Activated B cell treated with CpG ODN at 0.5 μM for 24 hours (primary cell): ENCODE measurements at regions not wholly inside any gene's neighbourhood (a gene's known extent, or its start where the extent isn't known, plus 50 kb on each side); places are given as distances from the start of the nearest gene placed in this dataset.

Experiments used
- ATAC-seq: fragments of 200-7000 bp; cut with Tn5 transposase; one replicate; pipeline ENCODE4 v1.10.0; 2021; ENCODE audit warnings: low read depth, mild to moderate bottlenecking, moderate library complexity
- CTCF ChIA-PET: fragments of 350-600 bp; sonication (Branson Sonifier 250); formaldehyde crosslinking; loops from one replicate; lab custom pipeline; 2021; ENCODE audit warnings: antibody characterized with exemption; lab: Charles Lee
- POLR2A ChIA-PET: fragments of 350-600 bp; sonication (Branson Sonifier 250); formaldehyde crosslinking; loops from one replicate; lab custom pipeline; 2021; ENCODE audit warnings: antibody characterized with exemption; lab: Charles Lee
- DNase-seq: peaks from one replicate; pipeline ENCODE4 v3.0.0; 2022
- H3K27ac Mint-ChIP-seq: one replicate; pipeline ENCODE4 v1.8.0; 2020; ENCODE audit warnings: mixed read lengths
- H3K27me3 Mint-ChIP-seq: one replicate; pipeline ENCODE4 v1.8.0; 2021; ENCODE audit warnings: mixed read lengths
- H3K36me3 Mint-ChIP-seq: one replicate; pipeline ENCODE4 v1.8.0; 2021; ENCODE audit warnings: low read depth, mixed read lengths
- H3K4me1 Mint-ChIP-seq: one replicate; pipeline ENCODE4 v1.8.0; 2021; ENCODE audit warnings: mixed read lengths
- H3K4me3 Mint-ChIP-seq: one replicate; pipeline ENCODE4 v1.8.0; 2020; ENCODE audit warnings: mild to moderate bottlenecking, mixed read lengths
- H3K9me3 Mint-ChIP-seq: one replicate; pipeline ENCODE4 v1.8.0; 2020; ENCODE audit warnings: mixed read lengths
- intact Hi-C: fragments of 100-400 bp; cut with micrococcal nuclease; formaldehyde crosslinking; loops from one replicate; pipeline ENCODE4 v1.15.1; 2024
- TF ChIP-seq, protein P1 (sequence below): fragments of 200-600 bp; IDR thresholded peaks from one replicate; pipeline ENCODE4 v1.8.0; 2022; ENCODE audit warnings: antibody characterized with exemption, mild to moderate bottlenecking

DNA sequence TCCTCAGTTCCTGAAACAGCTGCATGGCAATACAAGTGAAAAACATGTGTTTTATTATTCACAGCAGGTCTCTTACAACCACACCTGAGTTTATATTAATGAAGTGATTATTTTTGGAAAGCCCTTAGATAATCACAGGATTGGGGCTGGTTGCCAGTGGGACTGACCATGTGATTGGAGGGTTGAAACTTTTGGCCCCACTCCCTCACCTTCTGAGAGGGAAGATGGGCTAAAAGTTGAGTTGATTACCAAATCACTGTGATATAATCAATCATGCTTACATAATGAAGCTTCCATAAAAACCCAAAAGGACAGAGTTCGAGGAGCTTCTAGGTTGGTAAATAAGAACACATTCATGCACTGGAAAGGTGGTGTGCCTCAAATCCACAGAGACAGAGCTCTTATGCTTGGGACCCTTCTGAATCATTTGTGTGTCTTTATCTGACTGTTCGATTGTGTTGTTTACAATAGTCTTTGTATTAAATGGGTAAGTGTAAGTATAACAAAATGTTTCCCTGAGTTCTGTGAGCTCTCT lies 393.9 kb downstream of the RPS24 start:
- ATAC-seq: no peak
- CTCF ChIA-PET: no interaction called here
- H3K27me3 Mint-ChIP-seq: peaks cover 9% of the 10 kb centered on the region

DNA sequence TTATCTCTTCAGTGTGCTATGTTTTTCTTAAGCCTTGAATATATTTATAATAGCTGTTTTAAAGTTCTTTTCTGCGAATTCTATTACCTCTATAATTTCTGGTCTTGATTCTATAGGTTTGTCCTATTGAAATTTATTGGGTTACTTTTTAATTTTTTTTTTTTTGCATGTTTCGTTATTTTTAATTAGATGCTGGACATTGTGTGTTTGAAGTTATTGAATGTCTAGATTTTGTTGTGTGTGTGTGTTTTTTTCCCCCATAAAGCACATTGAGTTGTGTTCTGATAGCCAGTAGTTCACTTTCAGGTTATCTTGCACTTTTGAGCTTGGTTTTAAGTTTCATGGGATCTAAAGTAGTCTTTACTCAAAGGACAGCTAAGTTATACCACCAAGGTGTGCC lies 394.9 kb downstream of the RPS24 start:
- Mint-ChIP-seq H3K36me3 (no peaks in the 10 kb centered on the region), H3K27me3 (peaks cover 9% of the 10 kb centered on the region), H3K4me3 (no peak overlapping the region), H3K27ac (no peak overlapping the region), H3K9me3 (peaks cover 9% of the 10 kb centered on the region), H3K4me1 (no peaks in the 10 kb centered on the region)
- DNase-seq (no peak), ATAC-seq (no peak)
- POLR2A ChIA-PET: no interaction called here
- intact Hi-C loops: no loop called here
- TF ChIP-seq, protein P1, sequence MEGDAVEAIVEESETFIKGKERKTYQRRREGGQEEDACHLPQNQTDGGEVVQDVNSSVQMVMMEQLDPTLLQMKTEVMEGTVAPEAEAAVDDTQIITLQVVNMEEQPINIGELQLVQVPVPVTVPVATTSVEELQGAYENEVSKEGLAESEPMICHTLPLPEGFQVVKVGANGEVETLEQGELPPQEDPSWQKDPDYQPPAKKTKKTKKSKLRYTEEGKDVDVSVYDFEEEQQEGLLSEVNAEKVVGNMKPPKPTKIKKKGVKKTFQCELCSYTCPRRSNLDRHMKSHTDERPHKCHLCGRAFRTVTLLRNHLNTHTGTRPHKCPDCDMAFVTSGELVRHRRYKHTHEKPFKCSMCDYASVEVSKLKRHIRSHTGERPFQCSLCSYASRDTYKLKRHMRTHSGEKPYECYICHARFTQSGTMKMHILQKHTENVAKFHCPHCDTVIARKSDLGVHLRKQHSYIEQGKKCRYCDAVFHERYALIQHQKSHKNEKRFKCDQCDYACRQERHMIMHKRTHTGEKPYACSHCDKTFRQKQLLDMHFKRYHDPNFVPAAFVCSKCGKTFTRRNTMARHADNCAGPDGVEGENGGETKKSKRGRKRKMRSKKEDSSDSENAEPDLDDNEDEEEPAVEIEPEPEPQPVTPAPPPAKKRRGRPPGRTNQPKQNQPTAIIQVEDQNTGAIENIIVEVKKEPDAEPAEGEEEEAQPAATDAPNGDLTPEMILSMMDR: no peak
- CTCF ChIA-PET: no interaction called here

More for the DNA sequence above, 393.9 kb downstream of the RPS24 start:
- Mint-ChIP-seq H3K4me3 (no peak overlapping the region), H3K9me3 (peaks cover 9% of the 10 kb centered on the region), H3K36me3 (no peaks in the 10 kb centered on the region), H3K27ac (no peak overlapping the region), H3K4me1 (no peaks in the 10 kb centered on the region)
- no peak for DNase-seq
- TF ChIP-seq, protein P1: no peak
- intact Hi-C loops: no loop called here
- POLR2A ChIA-PET: no interaction called here

DNA sequence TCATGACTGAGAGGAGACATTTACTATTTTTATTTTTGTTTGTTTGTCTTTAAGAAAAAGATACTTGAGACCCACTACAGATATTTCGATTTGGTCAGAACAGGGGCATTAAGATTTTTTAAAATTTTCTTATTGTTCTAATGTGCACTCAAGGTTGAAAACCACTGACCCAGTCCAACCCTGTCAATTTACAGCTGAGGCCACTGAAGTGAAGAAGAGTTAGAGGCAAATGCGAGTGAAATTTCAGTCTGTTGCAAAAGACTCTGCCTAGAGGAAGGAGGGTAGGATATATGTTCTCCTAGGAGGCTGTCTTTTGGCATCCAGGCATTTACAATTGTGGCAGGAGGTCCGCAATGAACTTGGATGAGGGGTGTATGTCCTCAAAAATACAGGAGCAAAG lies 396.3 kb downstream of the RPS24 start:
- CTCF ChIA-PET: no interaction called here
- DNase-seq (no peak), ATAC-seq (no peak)
- H3K9me3 Mint-ChIP-seq: peaks cover 9% of the 10 kb centered on the region
- H3K4me1 Mint-ChIP-seq: no peaks in the 10 kb centered on the region
- H3K36me3 Mint-ChIP-seq: no peaks in the 10 kb centered on the region
- no peak overlapping the region for H3K27ac Mint-ChIP-seq
- TF ChIP-seq, protein P1: no peak
- POLR2A ChIA-PET: no interaction called here
- H3K4me3 Mint-ChIP-seq: no peak overlapping the region
- intact Hi-C loops: loop anchor here (10.0 kb wide), 1 partner anchor 765 kb away; no protein-coding TSS in a partner anchor
- H3K27me3 Mint-ChIP-seq: peaks cover 9% of the 10 kb centered on the region

DNA sequence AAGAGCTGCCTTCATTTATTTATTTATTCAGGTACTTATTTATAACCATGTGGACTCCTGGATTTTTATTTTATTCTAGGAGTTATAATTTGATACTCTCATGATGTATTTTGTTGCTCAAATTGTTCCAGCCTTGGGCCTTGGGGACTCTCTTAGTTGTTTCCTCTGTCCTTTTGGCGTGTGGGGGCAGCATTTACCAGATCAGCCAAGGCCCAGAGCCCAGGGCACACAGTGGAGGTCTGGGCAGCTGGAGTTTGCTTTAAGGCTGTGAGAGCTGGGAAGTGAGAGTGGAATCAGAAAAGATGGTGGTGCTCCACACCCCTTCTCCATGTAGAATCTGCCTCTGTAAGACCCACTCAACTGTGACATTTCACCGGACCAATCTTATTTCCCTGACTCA lies 398.9 kb downstream of the RPS24 start:
- ChIA-PET POLR2A (no interaction called here), CTCF (no interaction called here)
- H3K9me3 Mint-ChIP-seq: peaks cover 3% of the 10 kb centered on the region
- intact Hi-C loops: loop anchor here (10.0 kb wide), 1 partner anchor 762 kb away; no protein-coding TSS in a partner anchor
- H3K4me3 Mint-ChIP-seq: no peak overlapping the region
- H3K36me3 Mint-ChIP-seq: no peaks in the 10 kb centered on the region
- no peak for DNase-seq
- no peak for ATAC-seq
- TF ChIP-seq, protein P1: no peak
- H3K27me3 Mint-ChIP-seq: peaks cover 18% of the 10 kb centered on the region
- no peaks in the 10 kb centered on the region for H3K4me1 Mint-ChIP-seq
- no peak overlapping the region for H3K27ac Mint-ChIP-seq

DNA sequence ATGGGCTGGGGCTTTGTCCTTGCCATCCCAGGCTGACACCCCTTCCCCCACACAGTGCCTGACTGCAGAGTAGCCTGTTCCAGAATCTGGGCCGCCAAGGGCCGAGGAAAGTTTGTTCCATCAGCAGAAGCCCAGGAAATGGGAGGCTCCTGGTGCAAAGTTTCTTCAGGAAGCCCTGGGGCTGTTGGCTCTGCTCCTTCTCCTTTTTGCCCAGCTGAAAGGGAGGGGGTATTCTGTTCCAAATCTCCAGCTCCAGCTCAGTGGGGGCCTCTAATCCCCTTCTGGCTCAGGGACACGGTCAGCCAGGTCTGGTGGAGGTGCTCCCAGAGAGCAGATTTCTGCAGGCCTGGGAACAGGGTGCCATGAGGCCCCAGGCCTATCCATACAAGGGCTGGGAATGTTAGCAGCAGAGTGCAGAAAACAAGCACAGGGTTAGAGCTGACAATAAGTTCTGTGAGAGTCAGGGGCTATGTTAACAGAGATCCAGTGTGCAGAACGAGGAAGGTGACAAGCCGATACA lies 399.5 kb downstream of the RPS24 start:
- no peak for DNase-seq
- POLR2A ChIA-PET: no interaction called here
- intact Hi-C loops: loop anchor here (10.0 kb wide), 1 partner anchor 762 kb away; no protein-coding TSS in a partner anchor
- TF ChIP-seq, protein P1: no peak
- no peak for ATAC-seq
- Mint-ChIP-seq H3K4me3 (no peak overlapping the region), H3K27ac (no peak overlapping the region), H3K9me3 (peaks cover 3% of the 10 kb centered on the region), H3K36me3 (no peaks in the 10 kb centered on the region), H3K4me1 (no peaks in the 10 kb centered on the region), H3K27me3 (peaks cover 18% of the 10 kb centered on the region)
- CTCF ChIA-PET: no interaction called here
